ENCODE measurements at regions not wholly inside any gene's neighbourhood (a gene's known extent, or its start where the extent isn't known, plus 50 kb on each side); places are given as distances from the start of the nearest gene placed in this dataset.

DNA sequence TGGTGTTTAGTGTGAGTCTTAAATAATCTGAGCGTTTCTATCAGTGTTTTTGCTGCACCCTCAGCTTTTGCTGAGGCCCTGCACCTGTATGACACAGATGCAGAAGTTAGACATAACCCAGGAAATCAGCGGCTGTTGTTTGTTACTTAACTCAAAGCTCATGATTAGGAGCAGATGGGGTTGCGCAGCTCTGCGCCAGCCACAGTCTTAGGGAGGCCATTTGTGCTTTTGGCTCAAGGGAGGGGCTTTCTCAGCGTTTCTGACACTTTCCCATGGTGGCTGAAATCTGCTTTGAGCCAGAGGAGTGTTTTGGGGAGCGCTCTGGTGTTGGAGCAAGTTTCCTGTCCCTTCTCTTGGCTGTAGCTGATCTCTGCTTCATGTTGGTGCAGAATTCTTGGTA is 433.8 kb downstream of the NAF1 start:
- DNase-seq (ENCODE audit: low read depth) = no peak
- TF ChIP-seq, protein P1, sequence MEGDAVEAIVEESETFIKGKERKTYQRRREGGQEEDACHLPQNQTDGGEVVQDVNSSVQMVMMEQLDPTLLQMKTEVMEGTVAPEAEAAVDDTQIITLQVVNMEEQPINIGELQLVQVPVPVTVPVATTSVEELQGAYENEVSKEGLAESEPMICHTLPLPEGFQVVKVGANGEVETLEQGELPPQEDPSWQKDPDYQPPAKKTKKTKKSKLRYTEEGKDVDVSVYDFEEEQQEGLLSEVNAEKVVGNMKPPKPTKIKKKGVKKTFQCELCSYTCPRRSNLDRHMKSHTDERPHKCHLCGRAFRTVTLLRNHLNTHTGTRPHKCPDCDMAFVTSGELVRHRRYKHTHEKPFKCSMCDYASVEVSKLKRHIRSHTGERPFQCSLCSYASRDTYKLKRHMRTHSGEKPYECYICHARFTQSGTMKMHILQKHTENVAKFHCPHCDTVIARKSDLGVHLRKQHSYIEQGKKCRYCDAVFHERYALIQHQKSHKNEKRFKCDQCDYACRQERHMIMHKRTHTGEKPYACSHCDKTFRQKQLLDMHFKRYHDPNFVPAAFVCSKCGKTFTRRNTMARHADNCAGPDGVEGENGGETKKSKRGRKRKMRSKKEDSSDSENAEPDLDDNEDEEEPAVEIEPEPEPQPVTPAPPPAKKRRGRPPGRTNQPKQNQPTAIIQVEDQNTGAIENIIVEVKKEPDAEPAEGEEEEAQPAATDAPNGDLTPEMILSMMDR (conservative IDR thresholded peaks at IDR 0.05; ENCODE audit: control insufficient read depth, insufficient read depth, low read depth, low read length) = no peak
- no peak overlapping the region for H3K4me3 ChIP-seq (ENCODE audit: control insufficient read depth, low read depth, low read length)

DNA sequence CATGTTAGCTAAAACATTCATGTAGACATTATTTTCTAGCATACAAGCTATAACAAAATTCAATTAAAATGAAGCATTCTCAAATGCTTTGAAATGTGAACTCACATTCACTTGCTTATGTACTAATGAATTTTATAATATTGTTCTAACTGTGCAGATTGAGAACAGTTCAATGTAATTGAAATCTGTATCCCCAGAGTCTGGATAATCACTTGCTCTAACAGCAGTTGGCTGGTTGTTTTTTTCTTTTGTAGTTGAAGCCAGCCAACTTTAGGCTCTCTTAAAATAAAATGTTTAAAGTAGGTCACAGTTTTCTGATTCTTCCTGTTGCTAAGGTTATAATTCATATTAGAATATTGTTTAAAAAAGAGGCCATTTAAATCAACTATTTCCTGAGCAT is 438.9 kb downstream of the NAF1 start:
- no peak for DNase-seq (ENCODE audit: low read depth)
- TF ChIP-seq, protein P1 (conservative IDR thresholded peaks at IDR 0.05; ENCODE audit: control insufficient read depth, insufficient read depth, low read depth, low read length) = no peak
- H3K4me3 ChIP-seq (ENCODE audit: control insufficient read depth, low read depth, low read length) = no peak overlapping the region

DNA sequence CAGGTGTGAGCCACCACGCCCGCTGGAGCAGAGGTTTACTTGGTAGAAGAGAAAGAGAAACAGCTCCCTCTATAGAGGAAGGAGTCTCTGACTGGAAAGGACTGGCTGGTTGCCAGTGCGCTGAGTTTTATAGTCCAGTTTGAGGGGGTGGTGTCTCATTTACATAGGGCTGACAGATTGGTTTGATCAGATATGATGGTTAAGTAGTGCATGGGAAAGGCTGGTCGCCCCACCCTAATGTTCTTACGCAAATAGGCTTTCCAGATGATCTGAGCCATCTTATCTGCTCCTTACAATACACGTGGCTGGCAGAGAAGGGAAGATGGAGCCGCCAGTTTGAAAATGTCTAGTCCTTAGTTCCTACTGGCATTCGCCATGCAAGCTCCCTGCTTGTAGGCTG is 439.5 kb downstream of the NAF1 start:
- no peak for DNase-seq (ENCODE audit: low read depth)
- TF ChIP-seq, protein P1 (conservative IDR thresholded peaks at IDR 0.05; ENCODE audit: control insufficient read depth, insufficient read depth, low read depth, low read length) = no peak
- H3K4me3 ChIP-seq (ENCODE audit: control insufficient read depth, low read depth, low read length) = no peak overlapping the region

DNA sequence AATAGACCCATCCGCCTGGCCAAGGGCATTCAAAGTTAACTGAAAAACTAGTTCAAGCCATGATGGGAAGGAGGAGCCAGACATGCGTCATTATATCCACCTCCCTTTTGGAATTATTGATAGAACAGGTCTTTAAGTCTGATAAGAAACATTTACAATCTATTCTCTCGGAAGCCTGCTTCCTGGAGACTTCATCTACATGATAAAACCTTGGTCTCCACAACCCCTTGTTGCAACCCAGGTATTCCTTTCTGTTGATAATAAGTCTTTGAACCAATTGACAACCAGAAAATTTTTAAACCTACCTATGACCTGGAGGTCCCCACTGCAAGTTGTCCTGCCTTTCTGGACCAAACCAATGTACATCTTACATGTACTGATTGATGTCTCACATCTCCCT is 451.3 kb downstream of the NAF1 start:
- H3K4me3 ChIP-seq (ENCODE audit: control insufficient read depth, low read depth, low read length) = no peak overlapping the region
- no peak for DNase-seq (ENCODE audit: low read depth)
- TF ChIP-seq, protein P1 (conservative IDR thresholded peaks at IDR 0.05; ENCODE audit: control insufficient read depth, insufficient read depth, low read depth, low read length) = no peak

DNA sequence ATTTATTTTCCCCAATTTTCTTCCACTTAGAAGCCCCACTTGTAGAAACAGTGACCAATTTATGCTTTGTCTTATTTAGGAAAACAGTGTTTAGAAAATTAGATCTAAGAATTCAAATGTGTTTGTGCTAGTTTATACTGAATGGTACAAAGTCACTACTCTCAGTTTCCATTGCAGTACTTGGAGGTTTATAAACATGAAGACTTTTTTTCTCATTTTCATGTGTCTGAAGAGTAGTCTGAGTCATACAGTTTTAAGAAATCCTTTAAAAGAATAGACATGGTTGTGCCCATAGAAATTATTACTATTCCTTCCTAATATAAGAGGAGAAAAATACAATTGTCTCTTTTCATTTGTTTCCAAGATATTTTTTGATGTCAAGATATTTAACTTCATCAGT is 458.7 kb downstream of the NAF1 start:
- TF ChIP-seq, protein P1 (conservative IDR thresholded peaks at IDR 0.05; ENCODE audit: control insufficient read depth, insufficient read depth, low read depth, low read length) = no peak
- H3K4me3 ChIP-seq (ENCODE audit: control insufficient read depth, low read depth, low read length) = no peak overlapping the region
- no peak for DNase-seq (ENCODE audit: low read depth)

DNA sequence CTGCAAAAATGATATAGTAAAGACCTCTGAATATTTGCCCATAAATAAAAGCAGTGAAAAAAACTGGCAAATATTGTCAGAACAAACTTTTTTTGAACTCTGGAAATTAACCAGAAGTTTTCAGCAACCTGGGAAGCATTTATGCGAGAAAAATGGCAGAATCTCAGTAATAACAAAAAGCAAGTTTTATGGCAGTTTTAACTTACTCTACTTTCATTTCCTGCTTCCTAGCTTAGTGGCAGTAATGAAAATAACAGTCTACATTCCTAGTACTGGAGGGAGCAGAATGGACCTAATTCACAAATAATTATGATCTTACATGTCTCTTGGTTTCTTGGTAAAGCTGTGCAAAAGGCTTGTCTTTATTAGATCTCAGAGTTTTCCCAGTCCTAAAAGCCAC is 460.1 kb downstream of the NAF1 start:
- DNase-seq (ENCODE audit: low read depth) = no peak
- TF ChIP-seq, protein P1 (conservative IDR thresholded peaks at IDR 0.05; ENCODE audit: control insufficient read depth, insufficient read depth, low read depth, low read length) = no peak
- H3K4me3 ChIP-seq (ENCODE audit: control insufficient read depth, low read depth, low read length) = no peak overlapping the region

DNA sequence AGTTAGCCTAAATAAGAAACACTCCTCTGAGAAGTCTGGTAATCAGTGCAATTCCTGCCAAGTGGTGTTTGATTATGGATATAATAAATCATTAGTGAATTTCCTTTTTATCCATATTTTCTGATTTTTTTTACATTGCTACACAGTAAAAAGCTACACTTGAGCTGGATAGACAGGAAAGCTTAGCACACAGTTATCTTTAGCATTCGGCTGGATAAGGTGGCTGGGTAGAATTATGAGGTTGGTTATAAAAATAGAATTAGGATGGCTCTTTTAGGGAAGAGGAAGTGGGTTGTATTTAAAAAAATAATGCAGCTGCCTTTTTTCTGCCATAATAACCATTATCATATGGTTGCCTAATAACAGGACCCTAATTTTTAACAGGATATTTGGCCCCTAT is 460.6 kb downstream of the NAF1 start:
- H3K4me3 ChIP-seq (ENCODE audit: control insufficient read depth, low read depth, low read length) = no peak overlapping the region
- TF ChIP-seq, protein P1 (conservative IDR thresholded peaks at IDR 0.05; ENCODE audit: control insufficient read depth, insufficient read depth, low read depth, low read length) = no peak
- DNase-seq (ENCODE audit: low read depth) = no peak
